HTR-8/SVneo (cell line): ENCODE measurements at regions not wholly inside any gene's neighbourhood (a gene's known extent, or its start where the extent isn't known, plus 50 kb on each side); places are given as distances from the start of the nearest gene placed in this dataset.
"Not testable (repeated sequence)": the region's sequence is repeated elsewhere in the genome, so short reads cannot be mapped to it uniquely, and the experiment has no call there.

Experiments used
- DNase-seq: peaks from one replicate; pipeline ENCODE4 v3.0.0; 2011; ENCODE audit warnings: low spot score, mixed read lengths; ENCODE audit not compliant: insufficient read length
- FAIRE-seq: peaks from 2 replicates; lab custom pipeline; 2011; peaks lifted over from hg19 to GRCh38; lab: Jason Lieb, UNC

- FAIRE-seq (no peak), DNase-seq (no peak)
Observed at GRCh38 chr4:114034189-114034588, 54.7 kb upstream of the ARSJ start.

GRCh38 chr4:114036426-114036825 is 57.0 kb upstream of the ARSJ start:
- DNase-seq = no peak
- no peak for FAIRE-seq

- DNase-seq (no peak), FAIRE-seq (no peak)
Observed at GRCh38 chr4:114036864-114037263, 57.4 kb upstream of the ARSJ start.

GRCh38 chr4:114037988-114038387 is 58.5 kb upstream of the ARSJ start:
- FAIRE-seq = no peak

GRCh38 chr4:114038762-114039387 is 59.4 kb upstream of the ARSJ start:
- FAIRE-seq (no peak), DNase-seq (no peak)

More at GRCh38 chr4:114037988-114038387, 58.5 kb upstream of the ARSJ start:
- DNase-seq = no peak

GRCh38 chr4:114040319-114041116 is 61.1 kb upstream of the ARSJ start:
- no peak for FAIRE-seq
- no peak for DNase-seq

- FAIRE-seq (no peak), DNase-seq (no peak)
Observed at GRCh38 chr4:114041117-114041475, 61.6 kb upstream of the ARSJ start.

DNA sequence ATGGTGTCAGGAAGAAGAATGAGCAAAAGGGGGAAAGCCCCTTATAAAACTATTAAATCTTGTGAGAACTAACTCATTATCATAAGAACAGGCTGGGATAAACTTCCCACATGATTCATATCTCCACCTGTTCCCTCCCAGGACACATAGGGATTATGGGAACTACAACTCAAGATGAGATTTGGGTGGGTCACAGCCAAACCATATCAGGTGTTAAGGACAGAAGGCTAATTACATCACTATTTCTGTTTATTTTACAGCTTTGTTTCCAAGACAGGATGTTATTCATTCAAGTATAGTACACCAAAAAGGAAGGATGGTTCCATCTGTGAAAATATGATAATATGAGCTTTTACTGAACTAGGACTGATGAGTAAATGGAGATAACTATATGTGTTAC is 63.7 kb upstream of the ARSJ start:
- DNase-seq (no peak), FAIRE-seq (no peak)

DNA sequence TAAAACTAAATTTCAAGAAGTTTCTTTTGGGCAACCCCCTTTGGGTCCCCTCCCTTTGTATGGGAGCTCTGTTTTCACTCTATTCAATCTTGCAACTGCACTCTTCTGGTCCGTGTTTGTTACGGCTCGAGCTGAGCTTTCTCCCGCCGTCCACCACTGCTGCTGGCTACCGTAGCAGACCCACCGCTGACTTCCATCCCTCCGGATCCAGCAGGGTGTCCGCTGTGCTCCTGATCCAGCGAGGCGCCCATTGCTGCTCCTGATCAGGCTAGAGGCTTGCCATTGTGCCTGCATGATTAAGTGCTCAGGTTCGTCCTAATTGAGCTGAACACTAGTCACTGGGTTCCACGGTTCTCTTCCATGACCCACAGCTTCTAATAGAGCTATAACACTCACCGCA is 64.9 kb upstream of the ARSJ start:
- not testable (repeated sequence) for FAIRE-seq, DNase-seq

DNA sequence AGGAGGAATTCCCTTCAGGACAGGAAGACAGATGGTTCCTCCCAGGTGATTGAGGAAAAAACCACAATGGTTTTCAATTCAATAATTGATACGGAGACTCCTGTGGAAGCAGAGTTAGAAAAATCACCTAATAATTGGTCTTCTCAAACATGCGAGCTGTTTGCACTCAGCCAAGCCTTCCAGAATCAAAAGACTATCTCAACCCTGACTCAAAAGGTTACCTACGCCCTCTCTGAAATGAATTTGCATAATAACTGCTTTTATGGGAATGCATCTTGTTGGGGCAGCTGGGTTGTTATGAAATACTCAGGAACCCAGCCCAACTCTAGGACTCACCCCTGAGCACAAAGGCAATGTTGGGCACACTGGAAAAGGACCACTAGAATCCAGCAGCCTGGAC is 66.9 kb upstream of the ARSJ start:
- DNase-seq = no peak
- FAIRE-seq = no peak

DNA sequence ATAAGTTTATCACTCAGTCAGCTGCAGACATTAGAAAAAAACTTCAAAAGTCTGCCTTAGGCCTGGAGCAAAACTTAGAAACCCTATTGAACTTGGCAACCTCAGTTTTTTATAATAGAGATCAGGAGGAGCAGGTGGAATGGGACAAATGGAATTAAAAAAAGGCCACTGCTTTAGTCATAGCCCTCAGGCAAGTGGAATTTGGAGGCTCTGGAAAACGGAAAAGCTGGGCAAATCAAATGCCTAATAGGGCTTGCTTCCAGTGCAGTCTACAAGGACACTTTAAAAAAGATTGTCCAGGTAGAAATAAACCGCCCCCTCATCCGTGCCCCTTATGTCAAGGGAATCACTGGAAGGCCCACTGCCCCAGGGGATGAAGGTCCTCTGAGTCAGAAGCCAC is 68.7 kb upstream of the ARSJ start:
- DNase-seq, FAIRE-seq: not testable (repeated sequence)

DNA sequence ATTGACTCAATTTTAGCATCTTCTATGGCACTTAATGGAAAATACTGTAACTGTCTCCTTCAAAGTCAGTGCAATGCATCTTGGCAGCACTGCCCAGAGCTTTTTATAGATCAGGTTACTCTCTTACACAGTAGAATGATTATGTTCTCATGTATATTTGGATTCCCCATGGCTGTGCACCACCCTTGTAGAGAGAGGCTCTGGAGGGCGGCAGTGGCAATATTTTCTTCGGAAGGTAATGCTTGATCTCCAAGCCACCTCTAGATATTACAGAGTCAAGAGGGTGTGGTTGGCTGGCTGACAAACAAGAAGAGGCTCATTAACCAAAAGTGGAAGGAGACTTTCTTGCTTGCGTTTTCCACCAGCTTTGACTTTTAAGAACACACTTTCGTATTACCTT is 72.8 kb upstream of the ARSJ start:
- DNase-seq (no peak), FAIRE-seq (no peak)

- no peak for DNase-seq
- no peak for FAIRE-seq
Observed at GRCh38 chr4:114056599-114056998, 77.2 kb upstream of the ARSJ start.

DNA sequence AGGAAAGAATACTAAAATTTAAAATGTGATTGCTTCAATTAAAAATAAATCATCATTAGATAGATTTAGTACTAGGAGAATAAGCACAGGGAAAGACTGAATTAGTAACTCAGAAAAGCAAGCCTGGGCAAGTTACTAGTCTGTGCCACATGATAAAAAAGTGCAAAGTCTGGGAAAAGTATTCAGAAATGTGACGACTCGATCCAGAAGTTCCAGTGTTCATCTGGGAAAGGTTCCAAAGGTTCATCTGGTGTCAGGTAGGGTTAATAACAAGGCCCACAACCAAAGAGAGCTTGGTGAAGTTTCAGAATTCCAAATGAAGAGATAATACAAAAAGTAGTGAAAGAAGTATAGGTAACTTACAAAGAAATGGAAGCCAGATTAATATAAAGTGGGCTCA is 78.3 kb upstream of the ARSJ start:
- DNase-seq (no peak), FAIRE-seq (no peak)

DNA sequence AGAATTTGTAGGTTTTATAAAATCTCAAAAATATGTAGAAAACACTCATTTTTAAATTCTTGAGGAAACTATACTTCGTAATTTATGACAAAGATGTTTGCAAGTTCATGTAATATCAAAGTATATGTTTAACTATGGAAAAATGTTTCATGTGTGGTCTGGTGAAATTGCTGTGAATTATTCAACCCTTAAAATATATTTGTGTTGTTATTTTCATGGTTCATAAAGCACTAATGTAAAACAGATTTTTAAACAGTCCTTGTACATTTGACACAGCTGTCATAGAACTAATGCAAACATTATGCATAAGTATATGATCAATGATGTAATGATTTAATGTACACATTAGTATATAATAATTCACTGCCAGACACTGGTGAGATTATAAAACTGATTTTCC is 83.1 kb upstream of the ARSJ start:
- FAIRE-seq = no peak

GRCh38 chr4:114072781-114073180 is 93.3 kb upstream of the ARSJ start:
- DNase-seq = no peak
- no peak for FAIRE-seq

More for the DNA sequence above, 83.1 kb upstream of the ARSJ start:
- no peak for DNase-seq

- no peak for FAIRE-seq
- no peak for DNase-seq
Observed at GRCh38 chr4:114076899-114077570, 97.6 kb upstream of the ARSJ start.

- DNase-seq = peak; percentile 48
- peak; percentile 62 for FAIRE-seq
Observed at GRCh38 chr4:114077610-114078009, 98.2 kb upstream of the ARSJ start.

DNA sequence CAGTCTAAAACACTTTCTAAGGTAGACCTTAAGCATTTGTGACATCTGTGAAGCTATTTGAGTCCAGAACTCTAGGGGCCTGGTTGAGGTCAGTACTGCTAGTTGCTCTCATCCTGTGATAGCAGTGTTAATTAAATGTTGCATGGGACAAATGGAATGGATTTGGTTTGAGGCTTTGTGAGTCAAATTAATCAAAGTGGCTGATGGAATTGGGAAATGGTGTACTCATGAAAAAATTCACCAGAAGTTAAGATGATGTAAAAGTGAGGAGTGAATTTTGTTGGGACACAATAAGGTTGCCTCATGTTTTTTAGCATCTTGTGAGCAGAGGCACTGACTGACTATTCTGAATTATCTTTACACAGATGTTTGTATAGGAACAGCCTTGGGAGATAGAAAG is 99.2 kb upstream of the ARSJ start:
- FAIRE-seq = no peak
- no peak for DNase-seq

- DNase-seq = no peak
- FAIRE-seq = no peak
Observed at GRCh38 chr4:114081783-114082182, 102.3 kb upstream of the ARSJ start.

- FAIRE-seq = no peak
- no peak for DNase-seq
Observed at GRCh38 chr4:114082348-114082747, 102.9 kb upstream of the ARSJ start.
